DND-41 (cell line): ENCODE measurements at regions not wholly inside any gene's neighbourhood (a gene's known extent, or its start where the extent isn't known, plus 50 kb on each side); places are given as distances from the start of the nearest gene placed in this dataset.

ENCODE experiments used
- CTCF ChIP-seq: IDR thresholded peaks from 2 replicates; pipeline ENCODE4 v1.5.1; 2012; ENCODE audit warnings: borderline replicate concordance, low read length, moderate library complexity, mild to moderate bottlenecking; ENCODE audit not compliant: poor library complexity, severe bottlenecking; ENCODE audit errors: extremely low read depth
- EZH2 ChIP-seq: IDR thresholded peaks from 3 replicates; pipeline ENCODE4 v1.6.1; 2012; ENCODE audit warnings: borderline replicate concordance, low read depth, mild to moderate bottlenecking, moderate library complexity, low read length, inconsistent platforms; ENCODE audit not compliant: severe bottlenecking

DNA sequence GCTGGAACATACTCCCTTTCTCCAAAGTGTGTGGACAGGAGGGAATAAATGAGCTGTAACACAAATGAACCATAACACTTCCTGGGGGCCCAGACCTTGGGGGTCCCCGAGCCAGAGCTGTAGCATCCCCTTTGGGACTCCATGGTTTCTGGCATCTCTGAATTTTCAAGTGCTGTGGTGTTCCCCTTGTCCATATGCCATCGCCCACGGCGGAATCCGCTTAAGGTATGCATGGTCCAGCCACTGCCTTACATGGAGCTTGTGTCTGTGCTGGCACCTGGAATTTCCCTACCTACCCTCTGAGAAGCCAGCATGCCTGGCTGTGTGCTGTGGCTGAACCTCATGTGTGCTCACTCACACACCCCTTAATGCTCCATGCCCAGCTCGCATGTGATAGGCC, 943.6 kb downstream of the SLITRK1 start:
- no peak for TF ChIP-seq CTCF
- TF ChIP-seq EZH2 = no peak
